PC-3 (cell line): ENCODE measurements at regions not wholly inside any gene's neighbourhood (a gene's known extent, or its start where the extent isn't known, plus 50 kb on each side); places are given as distances from the start of the nearest gene placed in this dataset.

Source experiments
- EZH2 ChIP-seq: fragments of 300-600 bp; sonication (generic); IDR thresholded peaks from one replicate; pipeline ENCODE4 v1.6.1; 2017; ENCODE audit warnings: antibody characterized with exemption, mild to moderate bottlenecking, low read length; ENCODE audit not compliant: unreplicated experiment
- TF ChIP-seq, protein P1 (sequence below): fragments of 300-600 bp; sonication (generic); conservative IDR thresholded peaks from 2 replicates; pipeline ENCODE4 v1.5.1; 2017; ENCODE audit warnings: antibody characterized with exemption, low read depth, mild to moderate bottlenecking, low read length

DNA sequence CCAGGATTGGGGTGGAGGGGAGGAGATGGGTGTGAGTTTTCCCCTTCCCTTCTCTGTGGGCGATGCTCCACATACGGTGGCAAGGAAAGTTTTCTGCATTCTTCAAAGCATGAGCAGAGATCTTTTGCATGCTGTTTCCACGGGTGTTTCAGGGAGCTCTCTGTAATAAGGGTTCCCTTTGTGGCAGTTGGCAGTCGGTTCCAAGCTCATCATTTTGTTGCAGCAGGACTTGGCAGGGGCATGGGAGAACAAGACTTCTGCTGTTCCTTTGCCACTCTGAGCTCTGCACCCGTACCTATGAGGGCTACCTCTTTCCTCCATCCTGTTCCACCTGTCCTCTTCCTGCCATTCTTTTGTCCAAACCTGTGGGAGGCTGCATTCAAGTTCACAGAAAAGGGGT lies 71.3 kb upstream of the SPRED2 start:
- no peak for TF ChIP-seq EZH2
- TF ChIP-seq, protein P1, sequence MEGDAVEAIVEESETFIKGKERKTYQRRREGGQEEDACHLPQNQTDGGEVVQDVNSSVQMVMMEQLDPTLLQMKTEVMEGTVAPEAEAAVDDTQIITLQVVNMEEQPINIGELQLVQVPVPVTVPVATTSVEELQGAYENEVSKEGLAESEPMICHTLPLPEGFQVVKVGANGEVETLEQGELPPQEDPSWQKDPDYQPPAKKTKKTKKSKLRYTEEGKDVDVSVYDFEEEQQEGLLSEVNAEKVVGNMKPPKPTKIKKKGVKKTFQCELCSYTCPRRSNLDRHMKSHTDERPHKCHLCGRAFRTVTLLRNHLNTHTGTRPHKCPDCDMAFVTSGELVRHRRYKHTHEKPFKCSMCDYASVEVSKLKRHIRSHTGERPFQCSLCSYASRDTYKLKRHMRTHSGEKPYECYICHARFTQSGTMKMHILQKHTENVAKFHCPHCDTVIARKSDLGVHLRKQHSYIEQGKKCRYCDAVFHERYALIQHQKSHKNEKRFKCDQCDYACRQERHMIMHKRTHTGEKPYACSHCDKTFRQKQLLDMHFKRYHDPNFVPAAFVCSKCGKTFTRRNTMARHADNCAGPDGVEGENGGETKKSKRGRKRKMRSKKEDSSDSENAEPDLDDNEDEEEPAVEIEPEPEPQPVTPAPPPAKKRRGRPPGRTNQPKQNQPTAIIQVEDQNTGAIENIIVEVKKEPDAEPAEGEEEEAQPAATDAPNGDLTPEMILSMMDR: no peak
